ENCODE measurements at regions not wholly inside any gene's neighbourhood (a gene's known extent, or its start where the extent isn't known, plus 50 kb on each side); places are given as distances from the start of the nearest gene placed in this dataset.

DNA sequence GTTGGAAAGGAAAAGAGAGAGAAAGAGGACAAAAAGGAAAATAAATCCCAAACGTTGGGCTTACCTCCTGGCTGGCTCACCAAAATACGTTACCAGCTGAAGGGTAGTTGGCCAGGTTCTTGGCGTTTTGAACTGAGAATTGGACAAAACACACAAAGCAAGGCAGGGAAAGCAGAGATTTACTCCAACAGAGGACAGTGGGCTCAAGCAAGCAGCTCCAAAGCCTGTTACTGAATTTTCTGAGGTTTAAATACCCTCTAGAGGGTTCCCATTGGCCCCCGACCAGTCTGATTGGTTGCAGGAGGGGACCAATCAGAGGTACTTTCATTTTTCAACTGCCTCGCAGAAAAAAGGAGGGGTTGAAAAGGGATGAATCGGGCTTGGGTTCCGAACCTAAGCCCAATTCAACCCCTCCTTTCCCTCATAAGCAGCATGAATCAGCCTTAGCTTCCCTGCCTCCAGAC, 55.6 kb upstream of the ALOX12 start:
- DNase-seq (ENCODE audit: low spot score): peak; percentile 13

DNA sequence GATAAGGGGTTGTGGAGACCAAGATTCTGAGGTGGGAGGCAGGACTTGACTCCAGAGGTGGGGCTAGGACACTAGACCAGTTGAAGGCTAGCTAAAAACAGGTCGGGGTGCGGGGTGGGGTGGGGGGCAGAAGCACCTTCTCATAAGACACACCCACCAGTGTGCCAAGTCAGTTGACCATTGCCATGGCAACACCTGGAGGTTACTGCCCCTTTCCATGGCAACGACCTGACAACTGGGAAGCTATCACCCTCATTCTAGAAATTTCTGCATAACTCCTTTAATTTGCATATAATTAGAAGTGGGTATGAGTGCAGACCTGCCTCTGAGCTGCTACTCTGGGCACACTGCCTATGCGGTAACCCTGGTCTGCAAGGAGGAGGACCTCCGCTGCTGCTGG, 53.9 kb upstream of the ALOX12 start:
- DNase-seq (ENCODE audit: low spot score): no peak

GRCh38 chr17:6943406-6943805, 52.4 kb upstream of the ALOX12 start:
- DNase-seq (ENCODE audit: low spot score): no peak
